ENCODE measurements at regions not wholly inside any gene's neighbourhood (a gene's known extent, or its start where the extent isn't known, plus 50 kb on each side); places are given as distances from the start of the nearest gene placed in this dataset.

DNA sequence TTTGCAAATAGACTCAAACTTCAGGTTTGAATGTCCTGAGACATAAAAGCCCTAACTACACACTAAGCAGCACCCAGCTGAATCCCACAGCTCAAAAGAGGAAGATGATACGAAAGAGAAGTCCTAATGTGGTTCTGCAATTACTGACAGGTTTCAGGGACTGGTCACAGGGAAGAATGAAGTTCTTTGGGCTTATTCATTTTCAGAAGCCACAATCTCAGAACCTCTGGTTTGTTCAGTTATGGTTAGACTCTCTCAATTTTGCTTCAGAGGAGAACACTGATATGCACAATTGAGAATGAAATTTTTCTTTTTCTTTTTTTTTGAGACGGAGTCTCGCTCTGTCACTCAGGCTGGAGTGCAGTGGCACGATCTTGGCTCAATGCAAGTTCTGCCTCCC is 94.6 kb upstream of the FAM180A start:
- DNase-seq (ENCODE audit: low read depth), result peak; percentile 57
- H3K4me3 ChIP-seq (ENCODE audit: low read depth, low read length), result no peak overlapping the region
- TF ChIP-seq, protein P1, sequence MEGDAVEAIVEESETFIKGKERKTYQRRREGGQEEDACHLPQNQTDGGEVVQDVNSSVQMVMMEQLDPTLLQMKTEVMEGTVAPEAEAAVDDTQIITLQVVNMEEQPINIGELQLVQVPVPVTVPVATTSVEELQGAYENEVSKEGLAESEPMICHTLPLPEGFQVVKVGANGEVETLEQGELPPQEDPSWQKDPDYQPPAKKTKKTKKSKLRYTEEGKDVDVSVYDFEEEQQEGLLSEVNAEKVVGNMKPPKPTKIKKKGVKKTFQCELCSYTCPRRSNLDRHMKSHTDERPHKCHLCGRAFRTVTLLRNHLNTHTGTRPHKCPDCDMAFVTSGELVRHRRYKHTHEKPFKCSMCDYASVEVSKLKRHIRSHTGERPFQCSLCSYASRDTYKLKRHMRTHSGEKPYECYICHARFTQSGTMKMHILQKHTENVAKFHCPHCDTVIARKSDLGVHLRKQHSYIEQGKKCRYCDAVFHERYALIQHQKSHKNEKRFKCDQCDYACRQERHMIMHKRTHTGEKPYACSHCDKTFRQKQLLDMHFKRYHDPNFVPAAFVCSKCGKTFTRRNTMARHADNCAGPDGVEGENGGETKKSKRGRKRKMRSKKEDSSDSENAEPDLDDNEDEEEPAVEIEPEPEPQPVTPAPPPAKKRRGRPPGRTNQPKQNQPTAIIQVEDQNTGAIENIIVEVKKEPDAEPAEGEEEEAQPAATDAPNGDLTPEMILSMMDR (IDR thresholded peaks at IDR 0.05; ENCODE audit: low read depth, low read length, missing control alignments), result no peak

DNA sequence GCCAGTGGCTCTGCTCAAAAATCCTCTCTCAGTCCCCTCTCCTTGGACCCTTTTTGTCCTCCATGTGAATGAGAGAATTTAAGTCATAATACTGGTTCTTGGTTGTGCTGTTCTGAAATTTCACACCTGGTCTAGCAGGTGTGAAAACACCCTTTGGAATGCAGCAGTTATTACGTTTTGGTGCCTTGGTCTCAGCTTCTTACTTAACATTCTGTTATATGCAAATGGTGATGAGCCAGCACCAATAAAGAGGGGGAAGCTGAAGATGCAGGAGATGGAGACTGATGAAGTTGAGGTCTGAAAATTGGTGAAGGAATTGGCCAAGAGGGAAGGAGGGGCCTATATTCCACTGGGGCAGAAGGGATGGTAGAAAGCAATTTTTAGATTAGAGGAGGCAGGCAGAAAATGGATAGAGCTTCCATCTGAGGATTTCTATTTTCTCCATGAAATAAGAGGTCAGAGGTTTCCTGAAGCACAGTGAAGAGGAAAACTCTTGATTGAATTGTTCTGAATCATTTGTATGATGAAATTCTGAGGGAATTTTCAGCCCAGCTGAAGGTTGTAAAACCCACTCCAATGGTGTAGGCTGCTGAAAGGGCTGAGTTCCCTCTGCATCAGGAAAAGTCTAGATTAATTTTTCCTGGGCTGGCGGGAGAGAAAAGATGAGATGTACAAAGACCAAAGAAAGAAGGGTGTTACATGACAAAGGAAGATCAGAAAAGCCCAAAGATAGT is 94.0 kb upstream of the FAM180A start:
- TF ChIP-seq, protein P1 (IDR thresholded peaks at IDR 0.05; ENCODE audit: low read depth, low read length, missing control alignments), result no peak
- no peak for DNase-seq (ENCODE audit: low read depth)

DNA sequence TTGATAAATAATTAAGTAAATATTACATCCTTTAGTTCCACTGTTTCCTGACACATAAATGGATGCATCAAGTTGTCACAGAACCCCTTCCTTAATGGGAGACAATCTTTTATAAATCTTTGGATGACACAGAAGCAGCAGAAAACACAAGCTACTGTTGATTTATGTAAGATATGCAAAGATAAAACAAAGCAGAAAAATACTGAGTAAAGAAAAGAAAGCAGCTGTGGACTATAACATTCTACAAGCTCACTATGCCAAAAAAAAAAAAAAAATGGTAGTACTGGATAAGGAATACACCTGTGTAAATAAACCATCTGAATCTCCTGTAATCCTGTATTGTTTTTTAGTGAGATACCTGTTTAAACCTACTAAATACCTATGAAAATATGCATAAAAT is 92.0 kb upstream of the FAM180A start:
- H3K4me3 ChIP-seq (ENCODE audit: low read depth, low read length), result no peak overlapping the region
- DNase-seq (ENCODE audit: low read depth), result no peak
- TF ChIP-seq, protein P1 (IDR thresholded peaks at IDR 0.05; ENCODE audit: low read depth, low read length, missing control alignments), result no peak

More for the DNA sequence above, 94.0 kb upstream of the FAM180A start:
- no peak overlapping the region for H3K4me3 ChIP-seq (ENCODE audit: low read depth, low read length)

DNA sequence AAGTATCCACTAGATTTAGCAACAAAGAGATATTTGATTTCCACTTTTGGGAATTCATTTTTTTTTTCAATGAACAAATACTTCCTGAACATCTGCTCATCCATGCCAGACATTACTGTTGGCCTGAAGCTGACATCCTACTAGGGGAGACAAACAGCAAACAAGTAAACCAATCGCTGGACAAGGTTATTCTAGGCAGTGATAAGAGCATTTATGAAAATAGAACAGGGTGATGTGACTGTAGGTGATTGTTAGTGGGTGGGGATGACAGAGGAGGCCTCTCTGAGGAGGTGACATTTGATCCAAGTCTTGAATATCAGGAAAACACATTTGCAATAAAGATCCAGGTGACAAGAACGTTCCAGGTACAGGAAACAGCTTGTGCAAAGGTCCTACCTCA is 89.1 kb upstream of the FAM180A start:
- no peak overlapping the region for H3K4me3 ChIP-seq (ENCODE audit: low read depth, low read length)
- DNase-seq (ENCODE audit: low read depth), result no peak
- TF ChIP-seq, protein P1 (IDR thresholded peaks at IDR 0.05; ENCODE audit: low read depth, low read length, missing control alignments), result no peak

DNA sequence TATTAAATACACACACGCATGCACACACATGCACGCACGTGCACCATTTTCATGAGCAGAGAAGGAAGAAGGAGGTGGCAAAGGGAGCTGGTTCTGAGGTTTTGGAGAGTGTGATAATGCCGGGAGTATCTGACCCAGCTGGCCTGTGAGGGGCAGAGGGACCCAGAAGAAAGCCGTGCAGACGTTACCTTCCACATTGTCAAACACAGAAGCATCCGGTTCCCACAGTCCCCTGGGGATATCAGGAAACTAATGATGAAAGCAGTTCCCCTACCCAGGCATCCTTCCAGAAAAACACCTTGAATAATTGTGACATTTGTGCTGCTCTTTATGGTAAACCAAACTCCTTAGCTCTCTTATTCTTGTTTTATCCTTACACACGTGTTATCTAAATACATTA is 85.7 kb upstream of the FAM180A start:
- no peak overlapping the region for H3K4me3 ChIP-seq (ENCODE audit: low read depth, low read length)
- DNase-seq (ENCODE audit: low read depth), result no peak
- TF ChIP-seq, protein P1 (IDR thresholded peaks at IDR 0.05; ENCODE audit: low read depth, low read length, missing control alignments), result no peak

DNA sequence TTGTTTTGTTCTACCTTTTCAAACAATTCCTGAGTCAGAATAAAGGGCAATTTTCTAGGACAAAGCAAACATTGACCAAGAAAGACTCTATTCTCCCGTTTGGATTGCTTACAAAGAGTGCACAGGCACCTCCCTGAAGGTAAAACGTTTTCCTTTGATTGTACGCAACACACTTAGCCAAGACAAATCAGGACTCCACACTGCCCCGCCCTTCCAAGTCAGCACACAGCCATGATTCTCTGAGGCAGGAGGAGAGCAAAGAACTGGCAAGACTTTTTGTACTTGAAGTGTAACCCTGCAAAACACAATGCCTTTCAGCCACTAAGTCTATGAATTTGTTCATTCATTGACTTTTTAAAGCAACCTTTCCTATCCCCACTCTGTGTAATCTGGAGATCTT is 85.0 kb upstream of the FAM180A start:
- no peak overlapping the region for H3K4me3 ChIP-seq (ENCODE audit: low read depth, low read length)
- TF ChIP-seq, protein P1 (IDR thresholded peaks at IDR 0.05; ENCODE audit: low read depth, low read length, missing control alignments), result no peak
- no peak for DNase-seq (ENCODE audit: low read depth)

Data from GM12864 (cell line).